Inflammatory macrophage treated with lipopolysaccharide for 1 hour (primary cell): ENCODE measurements at regions not wholly inside any gene's neighbourhood (a gene's known extent, or its start where the extent isn't known, plus 50 kb on each side); places are given as distances from the start of the nearest gene placed in this dataset.
"Not testable (repeated sequence)": the region's sequence is repeated elsewhere in the genome, so short reads cannot be mapped to it uniquely, and the experiment has no call there.

ENCODE experiments used
- DNase-seq, 2 donors: peaks; one replicate each; pipeline ENCODE4 v3.0.0-alpha.2; 2020 to 2022

GRCh38 chr5:97967292-97967691 lies 784.2 kb upstream of the RIOK2 start:
- DNase-seq, result no peak

- DNase-seq, result no peak
Observed at GRCh38 chr5:97968346-97968745, 785.3 kb upstream of the RIOK2 start.

GRCh38 chr5:97979740-97980139 lies 793.7 kb upstream of the RGMB start:
- no peak for DNase-seq

GRCh38 chr5:97980291-97980690 lies 793.2 kb upstream of the RGMB start:
- DNase-seq, result no peak

GRCh38 chr5:97986069-97986468 lies 787.4 kb upstream of the RGMB start:
- DNase-seq, result no peak

- DNase-seq, result no peak
Observed at GRCh38 chr5:97991236-97991635, 782.2 kb upstream of the RGMB start.

GRCh38 chr5:97998941-97999340 lies 774.5 kb upstream of the RGMB start:
- no peak for DNase-seq

GRCh38 chr5:98004463-98004862 lies 769.0 kb upstream of the RGMB start:
- DNase-seq, result no peak

GRCh38 chr5:98016771-98017170 lies 756.7 kb upstream of the RGMB start:
- DNase-seq, result no peak

GRCh38 chr5:98030273-98030672 lies 743.2 kb upstream of the RGMB start:
- not testable (repeated sequence) for DNase-seq

GRCh38 chr5:98031036-98031435 lies 742.4 kb upstream of the RGMB start:
- DNase-seq, result not testable (repeated sequence)

- no peak for DNase-seq
Observed at GRCh38 chr5:98031496-98031895, 742.0 kb upstream of the RGMB start.

- DNase-seq, result no peak
Observed at GRCh38 chr5:98031926-98032325, 741.5 kb upstream of the RGMB start.

GRCh38 chr5:98041661-98042060 lies 731.8 kb upstream of the RGMB start:
- DNase-seq, result no peak

- DNase-seq, result no peak
Observed at GRCh38 chr5:98042521-98042920, 730.9 kb upstream of the RGMB start.

GRCh38 chr5:98042961-98043360 lies 730.5 kb upstream of the RGMB start:
- DNase-seq, result no peak

- no peak for DNase-seq
Observed at GRCh38 chr5:98050583-98050982, 722.9 kb upstream of the RGMB start.

GRCh38 chr5:98053170-98053569 lies 720.3 kb upstream of the RGMB start:
- DNase-seq, result no peak

GRCh38 chr5:98060148-98060547 lies 713.3 kb upstream of the RGMB start:
- DNase-seq, result no peak

- DNase-seq, result no peak
Observed at GRCh38 chr5:98064118-98064685, 709.3 kb upstream of the RGMB start.

- DNase-seq, result no peak
Observed at GRCh38 chr5:98065261-98065909, 708.1 kb upstream of the RGMB start.

GRCh38 chr5:98066910-98067309 lies 706.6 kb upstream of the RGMB start:
- no peak for DNase-seq

- DNase-seq, result no peak
Observed at GRCh38 chr5:98069876-98070512, 703.5 kb upstream of the RGMB start.

GRCh38 chr5:98072921-98073320 lies 700.5 kb upstream of the RGMB start:
- no peak for DNase-seq

GRCh38 chr5:98076501-98076900 lies 697.0 kb upstream of the RGMB start:
- no peak for DNase-seq
